Duodenal mucosa (tissue), 2 donors: ENCODE measurements at regions not wholly inside any gene's neighbourhood (a gene's known extent, or its start where the extent isn't known, plus 50 kb on each side); places are given as distances from the start of the nearest gene placed in this dataset.

ENCODE experiments used
- H3K27ac ChIP-seq: one replicate; pipeline ENCODE4 v1.7.0; 2013; ENCODE audit warnings: low read depth, low read length
- H3K27me3 ChIP-seq, 2 donors: one replicate each; pipeline ENCODE4 v1.7.0; 2013; ENCODE audit warnings: low read length in 2 of 2, control low read depth in 1 of 2; ENCODE audit not compliant: insufficient read depth in 2 of 2, control insufficient read depth in 1 of 2
- H3K36me3 ChIP-seq, 2 donors: one replicate each; pipeline ENCODE4 v1.7.0; 2013; ENCODE audit warnings: low read length in 2 of 2, control low read depth in 1 of 2; ENCODE audit not compliant: insufficient read depth in 2 of 2, control insufficient read depth in 1 of 2
- H3K4me1 ChIP-seq, 2 donors: one replicate each; pipeline ENCODE4 v1.7.0; 2013; ENCODE audit warnings: low read length in 2 of 2, control low read depth in 1 of 2; ENCODE audit not compliant: insufficient read depth in 2 of 2, control insufficient read depth in 1 of 2
- H3K4me3 ChIP-seq, 2 donors: one replicate each; pipeline ENCODE4 v1.7.0; 2013; ENCODE audit warnings: low read length in 2 of 2, low read depth in 1 of 2
- H3K9ac ChIP-seq, 2 donors: one replicate each; pipeline ENCODE4 v1.7.0; 2013; ENCODE audit warnings: low read length in 2 of 2, low read depth in 1 of 2
- H3K9me3 ChIP-seq, 2 donors: one replicate each; pipeline ENCODE4 v1.7.0; 2013; ENCODE audit warnings: low read length in 2 of 2, control low read depth in 1 of 2; ENCODE audit not compliant: control insufficient read depth in 1 of 2

DNA sequence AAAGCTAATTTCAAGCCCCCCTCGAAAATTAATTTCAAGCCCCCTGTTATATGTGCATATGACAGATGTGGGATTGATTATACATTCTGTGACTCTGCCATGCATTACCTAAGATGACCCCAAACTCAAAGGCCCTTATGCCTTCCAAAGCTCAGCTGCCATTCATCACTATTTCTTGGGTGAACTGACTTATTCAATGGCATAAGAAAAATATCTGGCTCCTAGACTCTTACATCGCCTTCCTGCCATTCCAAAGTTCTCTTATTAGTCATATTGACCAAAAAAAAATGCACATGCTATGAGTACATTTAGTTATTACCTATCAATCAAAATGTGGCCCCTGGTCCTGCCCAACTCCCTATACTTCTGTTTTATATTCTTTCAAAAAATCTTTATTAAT lies 291.8 kb upstream of the CHAC2 start:
- Histone ChIP-seq H3K36me3 (no peaks in the 10 kb centered on the region), H3K9ac (no peak overlapping the region), H3K9me3 (no peaks in the 10 kb centered on the region), H3K27me3 (no peaks in the 10 kb centered on the region), H3K4me3 (no peak overlapping the region), H3K4me1 (no peaks in the 10 kb centered on the region), H3K27ac (no peak overlapping the region)

DNA sequence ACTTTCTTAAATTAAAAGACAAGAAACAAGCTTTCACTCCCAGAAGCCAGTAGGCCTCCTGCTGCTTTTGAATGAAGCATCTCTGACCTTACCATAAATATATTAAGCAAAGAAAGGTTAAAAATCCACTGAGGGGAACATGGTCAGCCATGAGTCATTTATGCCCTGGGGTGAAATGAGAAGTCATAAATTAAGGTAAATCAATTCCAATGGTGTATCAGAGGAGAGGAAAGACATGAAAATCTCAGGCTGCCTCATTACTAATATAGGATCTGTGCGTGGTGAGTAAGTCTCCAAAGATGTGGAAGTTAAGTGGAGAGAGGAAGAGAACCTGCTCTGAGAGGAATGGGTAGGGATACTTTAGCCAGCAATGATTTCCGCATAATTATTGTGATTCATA lies 292.3 kb upstream of the CHAC2 start:
- Histone ChIP-seq H3K27me3 (no peaks in the 10 kb centered on the region), H3K9me3 (no peaks in the 10 kb centered on the region), H3K4me3 (no peak overlapping the region), H3K27ac (no peak overlapping the region), H3K4me1 (no peaks in the 10 kb centered on the region), H3K36me3 (no peaks in the 10 kb centered on the region), H3K9ac (no peak overlapping the region)

GRCh38 chr2:53474914-53475313 lies 292.7 kb upstream of the CHAC2 start:
- Histone ChIP-seq H3K27ac (no peak overlapping the region), H3K27me3 (no peaks in the 10 kb centered on the region), H3K36me3 (no peaks in the 10 kb centered on the region), H3K4me1 (no peaks in the 10 kb centered on the region), H3K9me3 (no peaks in the 10 kb centered on the region), H3K4me3 (no peak overlapping the region), H3K9ac (no peak overlapping the region)

DNA sequence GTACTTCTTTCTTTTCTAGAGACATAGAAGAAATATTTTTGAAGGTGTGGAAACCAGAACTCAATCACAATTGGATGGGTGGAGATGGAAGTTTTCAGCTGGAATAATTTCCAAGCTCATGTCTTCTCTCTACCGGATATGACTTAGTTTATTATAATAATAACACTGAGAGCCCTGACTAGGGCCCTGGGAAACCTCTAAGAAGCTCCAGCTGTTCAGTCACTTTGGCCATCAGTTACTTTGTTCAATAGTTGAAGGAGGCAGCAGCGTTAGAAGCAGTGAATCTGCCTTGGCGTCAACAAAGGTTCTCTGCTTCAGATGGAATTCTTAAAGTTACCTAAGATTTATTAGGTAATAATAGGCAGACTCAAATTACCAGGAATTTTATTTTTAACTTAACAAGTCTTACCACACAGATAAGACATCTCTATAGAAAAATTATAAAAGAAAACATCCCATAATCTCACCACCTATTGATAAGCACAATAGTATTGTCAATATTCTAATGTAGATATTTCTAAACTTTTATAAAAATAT lies 293.8 kb upstream of the CHAC2 start:
- no peaks in the 10 kb centered on the region for H3K9me3 ChIP-seq
- H3K4me3 ChIP-seq: no peak overlapping the region
- no peak overlapping the region for H3K9ac ChIP-seq
- H3K27me3 ChIP-seq: no peaks in the 10 kb centered on the region
- H3K4me1 ChIP-seq: no peaks in the 10 kb centered on the region
- no peak overlapping the region for H3K27ac ChIP-seq
- H3K36me3 ChIP-seq: no peaks in the 10 kb centered on the region

GRCh38 chr2:53473236-53473635 lies 294.4 kb upstream of the CHAC2 start:
- no peaks in the 10 kb centered on the region for H3K36me3 ChIP-seq

GRCh38 chr2:53467467-53468180 lies 300.0 kb upstream of the CHAC2 start:
- no peaks in the 10 kb centered on the region for H3K27me3 ChIP-seq
- no peaks in the 10 kb centered on the region for H3K36me3 ChIP-seq
- H3K27ac ChIP-seq: no peak overlapping the region
- no peak overlapping the region for H3K4me3 ChIP-seq
- no peaks in the 10 kb centered on the region for H3K9me3 ChIP-seq
- no peaks in the 10 kb centered on the region for H3K4me1 ChIP-seq
- H3K9ac ChIP-seq: no peak overlapping the region

More at GRCh38 chr2:53473236-53473635, 294.4 kb upstream of the CHAC2 start:
- H3K9ac ChIP-seq: no peak overlapping the region
- no peaks in the 10 kb centered on the region for H3K4me1 ChIP-seq
- no peak overlapping the region for H3K4me3 ChIP-seq
- no peaks in the 10 kb centered on the region for H3K9me3 ChIP-seq
- no peaks in the 10 kb centered on the region for H3K27me3 ChIP-seq
- no peak overlapping the region for H3K27ac ChIP-seq

DNA sequence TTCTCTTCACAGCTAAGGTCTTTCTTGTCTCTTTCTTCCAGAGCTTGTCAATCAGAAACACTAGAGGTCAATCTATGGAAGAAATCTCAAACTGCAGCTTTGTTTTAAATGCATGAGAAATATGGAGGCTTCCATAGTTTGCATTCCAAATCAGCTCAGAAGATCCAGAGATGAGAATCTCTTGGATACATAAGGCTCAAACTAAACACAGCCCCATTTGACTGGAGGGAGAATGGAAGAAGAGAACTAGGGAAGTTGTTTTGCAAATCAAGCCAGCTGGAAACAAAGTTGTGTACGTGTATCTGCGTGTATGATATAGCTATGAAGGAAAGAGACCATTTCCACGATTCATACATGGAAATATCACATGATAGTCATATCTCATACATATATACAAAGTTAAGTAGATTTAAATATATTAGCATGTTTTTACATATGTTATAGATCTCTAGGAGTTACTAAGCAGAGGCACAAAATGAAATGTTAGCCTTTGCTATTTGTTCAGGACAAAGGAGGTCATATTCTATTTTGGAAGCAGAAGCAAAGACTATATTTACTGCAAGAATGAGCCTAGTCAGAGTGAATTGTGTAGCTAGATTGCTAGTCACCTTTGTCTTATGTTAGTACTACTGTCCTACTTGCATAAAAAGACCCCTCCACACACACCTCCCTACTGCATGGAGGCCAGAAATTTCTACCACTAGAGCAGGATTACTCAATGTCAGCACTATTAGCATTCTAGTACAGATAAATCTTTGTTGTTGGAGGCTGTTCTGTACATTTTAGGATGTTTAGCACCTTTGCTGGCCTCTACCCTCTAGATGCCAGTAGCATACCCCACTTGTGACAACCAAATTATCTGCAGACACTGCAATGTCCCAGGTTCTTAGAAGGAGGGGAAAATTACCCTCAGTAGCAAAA lies 303.5 kb upstream of the CHAC2 start:
- no peak overlapping the region for H3K9ac ChIP-seq
- no peaks in the 10 kb centered on the region for H3K4me1 ChIP-seq
- H3K9me3 ChIP-seq: no peaks in the 10 kb centered on the region
- H3K36me3 ChIP-seq: no peaks in the 10 kb centered on the region
- H3K27ac ChIP-seq: no peak overlapping the region
- no peak overlapping the region for H3K4me3 ChIP-seq
- no peaks in the 10 kb centered on the region for H3K27me3 ChIP-seq

- Histone ChIP-seq H3K4me3 (no peak overlapping the region), H3K36me3 (no peaks in the 10 kb centered on the region), H3K27me3 (no peaks in the 10 kb centered on the region), H3K4me1 (no peaks in the 10 kb centered on the region), H3K9ac (no peak overlapping the region), H3K9me3 (no peaks in the 10 kb centered on the region), H3K27ac (no peak overlapping the region)
Measured at GRCh38 chr2:53460937-53461336, 306.7 kb upstream of the CHAC2 start.

GRCh38 chr2:53460347-53460746 lies 307.3 kb upstream of the CHAC2 start:
- no peaks in the 10 kb centered on the region for H3K9me3 ChIP-seq
- no peak overlapping the region for H3K9ac ChIP-seq
- no peaks in the 10 kb centered on the region for H3K4me1 ChIP-seq
- no peak overlapping the region for H3K27ac ChIP-seq
- H3K4me3 ChIP-seq: no peak overlapping the region
- H3K27me3 ChIP-seq: no peaks in the 10 kb centered on the region
- H3K36me3 ChIP-seq: no peaks in the 10 kb centered on the region

DNA sequence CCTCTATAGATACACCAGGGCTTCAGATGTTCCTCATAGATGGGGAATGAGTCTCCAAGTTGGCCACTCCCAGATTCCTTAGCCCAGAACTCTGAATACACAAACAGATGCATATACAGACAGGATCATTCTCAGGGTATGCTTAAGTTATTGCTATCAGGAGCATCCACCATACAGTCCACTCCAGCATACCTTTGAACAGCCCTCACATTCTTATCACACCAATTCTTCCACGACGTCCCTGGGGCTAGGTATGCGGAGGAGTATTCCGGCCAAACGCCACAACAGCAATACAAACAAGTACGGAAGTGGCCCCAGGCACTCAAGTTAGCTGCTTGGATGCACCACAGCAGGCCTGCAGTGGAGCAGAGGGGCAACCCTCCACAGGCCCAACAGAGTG lies 312.5 kb upstream of the CHAC2 start:
- no peaks in the 10 kb centered on the region for H3K9me3 ChIP-seq
- no peaks in the 10 kb centered on the region for H3K36me3 ChIP-seq
- no peaks in the 10 kb centered on the region for H3K27me3 ChIP-seq
- H3K4me1 ChIP-seq: no peaks in the 10 kb centered on the region
- no peak overlapping the region for H3K4me3 ChIP-seq
- no peak overlapping the region for H3K9ac ChIP-seq
- H3K27ac ChIP-seq: no peak overlapping the region
